ENCODE measurements at regions not wholly inside any gene's neighbourhood (a gene's known extent, or its start where the extent isn't known, plus 50 kb on each side); places are given as distances from the start of the nearest gene placed in this dataset.
"Not testable (repeated sequence)": the region's sequence is repeated elsewhere in the genome, so short reads cannot be mapped to it uniquely, and the experiment has no call there.

DNA sequence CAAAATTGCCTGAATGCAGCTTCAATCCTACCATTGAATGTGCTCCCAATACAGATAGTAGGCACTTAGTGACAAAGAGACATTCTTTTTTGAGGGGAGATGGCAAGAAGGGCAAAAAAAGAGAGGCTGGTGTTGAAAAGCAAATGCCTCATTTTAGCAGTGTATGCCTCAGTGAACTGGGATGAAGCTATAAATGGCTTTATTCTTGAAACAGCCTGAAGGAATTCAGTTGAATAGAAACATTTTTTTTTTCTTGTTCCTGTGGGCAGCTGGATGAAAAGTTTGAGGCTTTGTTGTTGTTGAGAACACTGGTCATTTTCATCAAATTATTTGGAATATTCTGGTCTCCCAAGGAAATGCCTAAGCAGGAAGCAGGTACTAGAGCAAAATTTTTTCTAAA is 228.9 kb downstream of the RNF144A start:
- DNase-seq: no peak

DNA sequence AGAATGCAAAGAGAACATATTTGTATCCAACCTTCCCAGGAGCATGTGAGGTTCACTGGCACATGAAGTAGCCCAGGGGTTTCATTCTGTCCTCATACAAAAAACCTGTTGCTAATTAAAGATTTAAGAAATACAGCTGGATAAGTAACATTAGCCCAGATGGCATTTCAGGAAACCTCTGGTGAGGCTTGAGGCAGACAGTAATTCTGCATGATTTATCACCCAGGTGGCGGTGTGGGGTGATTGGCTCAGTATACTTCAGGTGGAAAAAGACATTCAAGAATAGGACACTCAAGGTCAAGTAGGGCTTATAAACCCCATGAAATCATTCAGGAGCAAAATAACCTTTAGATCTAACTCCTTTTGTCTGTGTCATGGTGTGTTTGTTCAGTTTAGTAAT is 237.4 kb downstream of the RNF144A start:
- DNase-seq: no peak

DNA sequence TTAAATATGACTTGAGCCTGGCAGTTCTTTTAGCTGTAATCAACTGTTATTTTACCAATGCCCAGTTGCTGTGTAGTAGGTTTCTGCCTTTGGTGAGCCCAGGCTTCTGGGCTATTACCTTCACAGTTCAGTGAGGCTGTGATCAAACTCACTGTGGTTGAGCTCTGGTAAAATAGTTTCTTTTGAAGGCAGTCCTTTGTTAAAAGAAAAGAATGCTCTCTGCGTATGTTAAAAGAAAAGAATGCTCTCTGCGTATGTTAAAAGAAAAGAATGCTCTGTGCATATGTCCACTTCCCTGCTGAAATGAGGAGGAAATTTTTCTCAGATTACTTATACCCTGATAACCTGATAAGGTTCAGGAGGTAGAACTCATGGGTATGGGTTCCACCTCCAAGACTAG is 244.3 kb downstream of the RNF144A start:
- no peak for DNase-seq

DNA sequence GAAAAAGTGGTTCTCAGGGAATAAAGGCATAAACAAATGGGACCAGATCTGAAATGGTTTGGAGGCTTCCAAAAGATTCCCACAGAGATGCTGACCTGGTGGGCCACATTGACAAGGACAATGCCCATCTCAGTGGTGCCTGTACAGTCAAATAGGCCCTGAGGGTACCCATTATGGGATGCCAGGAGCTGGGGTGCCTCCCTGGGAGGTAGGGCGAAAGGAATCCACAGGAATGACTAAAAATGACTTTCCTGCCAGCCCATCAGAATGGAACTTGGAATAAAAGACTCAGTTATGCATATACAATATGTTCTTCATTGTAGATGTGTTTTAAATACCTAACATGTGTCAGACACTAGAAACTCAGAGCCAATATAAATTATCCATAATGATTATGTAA is 248.5 kb downstream of the RNF144A start:
- no peak for DNase-seq

DNA sequence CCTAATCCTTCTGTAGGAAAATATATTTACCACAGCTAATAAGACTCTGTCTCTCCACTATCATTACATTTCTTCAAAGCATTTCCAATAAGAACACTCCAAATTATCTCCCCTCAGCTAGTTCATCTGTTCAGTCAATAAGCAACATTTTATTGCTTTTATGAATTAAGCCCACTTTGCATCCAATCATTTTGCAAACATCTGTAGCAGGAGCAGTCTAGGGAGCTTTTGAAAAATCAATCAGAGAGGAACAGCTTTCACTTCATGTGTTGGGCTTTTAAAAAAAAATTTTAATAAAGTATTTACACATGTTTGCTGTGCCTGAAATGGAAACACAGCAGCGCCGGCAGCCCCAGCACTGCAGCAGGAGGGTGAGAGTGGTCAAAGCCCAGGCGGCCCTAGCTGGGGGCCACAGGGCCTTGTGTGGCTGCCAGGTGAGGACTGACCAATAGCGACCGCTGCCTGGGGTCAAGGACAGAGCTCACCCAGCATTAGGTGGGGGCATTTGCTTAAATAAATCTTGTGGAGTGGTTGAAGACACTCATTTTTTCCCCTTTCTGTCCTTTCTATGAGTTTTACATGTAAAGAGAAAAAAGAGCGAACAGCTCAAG is 250.7 kb downstream of the RNF144A start:
- DNase-seq: no peak

DNA sequence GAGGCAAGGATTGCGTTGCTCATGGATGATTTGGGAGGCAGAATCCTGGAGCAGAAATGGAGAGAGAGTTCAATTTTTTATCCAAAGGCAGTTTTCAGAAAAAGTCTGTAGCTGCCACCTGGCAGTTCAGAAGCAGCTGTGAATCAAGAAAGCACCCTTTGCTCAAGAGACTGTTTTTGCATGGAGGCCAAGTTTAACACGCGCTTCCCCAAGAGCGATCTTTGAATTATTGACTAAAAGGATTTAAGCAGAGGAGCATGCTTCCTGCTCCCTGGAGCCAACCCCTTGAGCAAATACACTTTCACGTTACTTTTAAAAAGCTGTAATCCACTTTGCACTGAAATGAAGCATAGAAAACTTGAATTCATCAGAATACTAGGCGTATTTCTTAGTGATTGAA is 252.4 kb downstream of the RNF144A start:
- DNase-seq: no peak

DNA sequence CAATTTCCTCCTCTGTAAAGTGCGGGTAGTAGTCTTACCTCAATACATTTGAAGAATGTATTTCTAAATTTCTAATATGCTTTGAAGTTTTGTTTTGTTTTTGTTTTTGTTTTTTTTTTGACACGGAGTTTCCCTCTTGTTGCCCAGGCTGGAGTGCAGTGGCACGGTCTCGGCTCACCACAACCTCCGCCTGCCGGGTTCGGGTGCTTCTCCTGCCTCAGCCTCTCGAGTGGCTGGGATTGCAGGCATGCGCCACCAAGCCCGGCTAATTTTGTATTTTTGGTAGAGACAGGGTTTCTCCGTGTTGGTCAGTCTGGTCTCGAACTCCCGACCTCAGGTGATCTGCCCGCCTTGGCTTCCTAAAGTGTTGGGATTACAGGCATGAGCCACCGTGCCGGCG is 261.8 kb downstream of the RNF144A start:
- not testable (repeated sequence) for DNase-seq

DNA sequence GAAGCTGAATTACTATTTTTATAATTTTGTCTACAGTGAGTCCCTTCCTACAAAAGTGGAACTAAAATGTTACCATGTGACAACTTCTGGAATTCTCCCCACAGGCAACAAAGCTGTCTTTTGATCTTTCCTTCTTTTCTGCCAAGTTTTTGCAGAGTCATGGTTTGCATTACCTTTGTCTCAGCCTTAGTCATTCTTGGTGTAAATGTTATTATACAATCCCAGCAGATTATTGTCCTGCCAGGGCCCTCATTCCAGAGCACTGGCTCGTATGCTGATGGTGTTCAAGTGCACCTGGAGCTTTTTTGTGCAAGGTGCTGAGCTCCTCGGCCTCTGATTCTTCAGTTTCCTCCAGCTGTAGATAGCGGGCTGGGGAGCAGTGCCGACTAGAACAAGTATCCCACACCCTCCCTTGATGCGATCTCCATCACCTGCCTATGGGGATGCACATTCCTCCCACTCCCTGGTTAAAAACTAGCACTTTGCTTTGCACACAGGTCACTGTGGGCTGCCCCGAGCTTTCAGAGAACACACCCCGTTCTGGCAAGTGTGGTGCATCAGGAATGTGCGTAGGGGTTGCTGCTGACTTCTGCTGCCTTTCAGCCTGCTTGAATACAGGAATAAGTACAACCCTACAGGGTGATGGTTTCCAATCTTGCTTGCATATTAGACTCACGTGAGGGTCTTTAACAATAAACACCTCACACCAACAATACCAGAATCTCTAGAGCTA is 263.6 kb downstream of the RNF144A start:
- DNase-seq: peak; percentile 42

DNA sequence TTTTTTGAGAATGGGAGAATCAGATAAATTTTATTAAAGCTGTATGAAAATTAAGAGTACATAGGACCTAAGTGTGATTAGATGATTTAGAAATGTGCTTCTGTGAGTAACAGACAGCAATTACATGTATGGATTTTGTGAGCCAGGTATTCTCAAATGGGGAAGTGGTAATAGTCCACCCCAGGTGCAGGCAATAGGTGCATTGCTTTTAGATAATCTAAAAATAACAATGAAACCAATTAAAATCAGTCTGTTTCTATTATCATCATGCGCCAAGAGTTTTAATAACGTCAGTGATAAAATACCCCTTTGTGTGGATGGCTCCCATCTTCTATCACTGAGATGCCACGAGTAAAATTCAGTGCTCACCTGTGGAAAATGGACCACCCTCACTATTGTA is 265.3 kb downstream of the RNF144A start:
- no peak for DNase-seq

DNA sequence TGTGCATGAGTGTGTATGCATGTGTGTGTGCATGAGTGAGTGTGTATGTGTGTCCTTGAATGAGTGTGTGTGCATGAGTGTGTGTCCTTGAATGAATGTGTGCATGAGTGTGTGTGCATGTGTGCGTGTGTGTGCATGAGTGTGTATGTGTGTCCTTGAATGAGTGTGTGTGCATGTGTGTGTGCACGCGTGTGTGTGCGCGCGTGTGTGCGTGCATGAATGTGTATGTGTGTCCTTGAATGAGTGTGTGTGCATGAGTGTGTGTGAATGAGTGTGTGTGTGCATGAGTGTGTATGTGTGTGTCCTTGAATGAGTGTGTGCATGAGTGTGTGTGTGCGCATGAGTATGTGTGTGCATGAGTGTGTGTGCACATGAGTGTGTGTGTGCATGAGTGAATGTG is 271.9 kb downstream of the RNF144A start:
- DNase-seq: no peak

DNA sequence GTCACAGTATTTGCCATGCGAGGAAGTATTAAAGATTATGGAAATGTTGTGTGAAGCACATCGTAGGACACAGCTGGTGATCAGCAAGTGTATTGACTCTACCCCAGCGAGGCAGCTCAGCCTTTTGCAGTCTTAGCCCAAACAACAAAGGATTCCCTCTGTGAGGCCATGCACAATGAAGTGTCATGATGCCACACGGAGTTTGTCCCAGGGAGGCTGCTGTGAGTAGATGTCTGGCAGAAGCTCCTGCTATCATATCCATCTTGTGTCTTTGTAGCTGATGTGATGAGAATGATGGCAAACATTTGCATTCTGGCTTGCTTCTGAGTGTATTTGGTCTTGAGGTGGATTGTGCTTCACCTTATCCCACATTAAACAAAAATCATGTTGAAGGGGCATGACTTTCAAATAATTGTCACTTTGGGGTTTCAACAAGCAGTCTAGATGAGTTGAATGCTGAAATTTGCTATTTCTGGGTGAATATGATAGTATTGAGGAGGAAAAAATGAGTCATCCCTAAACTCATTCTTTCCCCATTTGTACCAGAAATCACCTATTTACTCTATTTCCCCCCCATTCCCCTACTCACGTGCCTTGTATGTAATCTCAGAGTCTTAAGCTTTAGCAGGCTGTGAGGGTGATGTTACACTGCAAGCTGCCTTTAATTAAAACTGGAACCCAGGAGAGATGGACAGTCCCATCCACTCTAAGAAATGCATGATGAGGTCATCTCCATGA is 273.5 kb downstream of the RNF144A start:
- DNase-seq: peak; percentile 57

DNA sequence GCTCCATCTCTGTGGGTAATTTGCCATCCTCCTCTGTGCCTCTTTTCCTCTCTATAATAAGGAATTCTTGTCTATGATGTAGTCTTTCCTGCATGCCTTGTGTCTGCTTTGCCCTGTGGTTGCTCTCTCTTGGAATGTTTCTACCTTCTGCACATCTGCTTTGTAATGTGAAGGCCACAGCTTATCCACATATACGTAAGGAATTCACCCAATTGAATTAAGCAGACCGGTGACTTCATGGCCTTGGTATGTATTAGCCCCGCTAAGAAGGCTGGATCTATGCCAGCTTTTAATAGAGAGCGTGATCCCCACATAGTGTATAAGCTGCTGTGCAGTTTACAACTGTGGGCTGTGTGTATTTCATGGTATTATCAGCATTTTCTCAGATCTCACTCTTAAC is 274.7 kb downstream of the RNF144A start:
- DNase-seq: peak; percentile 88

DNA sequence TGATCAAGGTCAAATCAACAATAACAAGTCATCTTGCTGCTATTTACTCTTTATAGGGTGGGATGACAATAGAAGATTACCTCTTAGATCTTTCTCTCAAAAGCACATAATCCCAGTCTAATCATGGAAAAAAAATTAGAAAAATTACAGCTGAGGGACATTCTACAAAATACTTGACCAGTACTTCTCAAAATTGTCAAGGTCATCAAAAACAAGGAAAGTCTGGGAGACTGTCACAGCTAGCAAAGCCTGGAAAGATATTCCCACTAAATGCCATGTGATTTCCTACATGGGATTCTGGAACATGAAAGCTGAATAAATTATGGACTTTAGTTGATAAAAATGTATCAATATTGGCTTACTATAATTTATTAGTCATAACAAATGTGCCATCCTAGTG is 276.2 kb downstream of the RNF144A start:
- no peak for DNase-seq

DNA sequence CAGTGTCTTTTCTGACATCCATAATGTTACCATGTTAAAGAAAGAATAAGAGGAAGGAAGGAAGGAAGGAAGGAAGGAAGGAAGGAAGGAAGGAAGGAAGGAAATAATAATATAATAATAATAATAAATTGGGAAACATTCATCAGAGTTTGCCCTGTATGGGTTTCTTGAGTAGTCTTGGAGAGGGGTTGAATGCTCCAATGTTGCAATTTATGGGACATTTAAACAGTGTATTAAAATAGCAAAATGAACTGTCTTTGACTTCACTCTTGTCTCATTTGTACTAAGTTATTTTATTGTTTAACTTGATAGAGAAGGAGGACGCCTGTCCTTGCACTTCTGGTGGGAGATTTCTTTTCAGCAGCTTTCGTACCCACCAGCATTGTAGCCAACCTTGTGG is 277.7 kb downstream of the RNF144A start:
- no peak for DNase-seq

DNA sequence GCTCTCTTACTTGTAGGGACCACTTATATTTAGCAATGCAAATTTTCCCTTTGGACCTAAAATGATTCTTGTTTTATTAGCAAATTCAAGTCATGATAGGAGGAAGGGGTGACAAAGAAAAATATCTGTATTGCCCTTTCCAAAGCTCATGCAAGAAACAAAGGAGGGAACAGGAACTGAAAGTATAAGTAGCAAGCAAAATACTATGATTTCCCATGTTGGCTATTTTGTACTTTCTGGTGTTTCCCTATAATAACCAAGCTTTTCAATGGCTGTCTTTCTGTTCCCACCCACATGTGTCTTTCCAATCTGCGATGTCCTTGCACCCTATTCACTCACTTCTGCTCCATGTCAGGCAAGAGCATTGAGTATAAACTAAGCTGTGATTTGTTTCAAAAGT is 279.7 kb downstream of the RNF144A start:
- no peak for DNase-seq

DNA sequence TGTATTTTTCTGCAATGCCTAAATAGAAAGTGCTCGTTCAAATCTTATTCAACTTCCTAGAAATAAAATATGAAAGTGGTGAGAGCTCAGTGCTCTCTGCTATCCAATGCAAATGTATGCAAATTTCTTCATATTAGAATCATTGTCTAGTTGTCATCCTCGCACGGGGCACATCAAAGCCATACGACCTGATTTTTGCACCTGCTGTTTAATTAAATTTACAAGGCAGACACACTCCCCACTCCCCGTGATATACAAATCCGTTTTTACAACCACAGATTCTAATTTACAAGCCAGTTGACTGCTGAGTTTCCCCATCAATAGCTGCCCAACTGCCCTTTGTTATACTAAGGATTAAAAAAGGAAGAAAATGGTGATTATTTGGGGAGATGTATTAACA is 284.6 kb downstream of the RNF144A start:
- DNase-seq: no peak

DNA sequence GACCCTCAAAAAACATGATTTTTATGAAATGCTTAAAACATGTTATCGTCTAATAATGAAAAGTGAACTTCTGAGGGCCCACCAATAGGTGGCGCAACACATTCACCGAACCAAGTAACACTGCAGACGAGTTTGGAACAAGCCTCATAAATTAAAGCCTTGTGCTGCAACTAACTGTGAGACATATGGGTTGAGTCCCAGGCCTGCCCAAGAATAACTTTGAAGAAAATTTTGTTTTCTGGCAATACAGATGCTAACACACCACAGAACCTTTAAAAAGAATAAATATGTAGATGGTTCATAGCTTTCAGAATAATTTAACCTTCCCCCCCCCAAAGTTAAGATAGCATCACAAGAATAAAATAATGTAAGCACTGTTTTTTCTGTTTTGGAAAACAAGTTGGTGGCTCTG is 285.9 kb downstream of the RNF144A start:
- peak; percentile 87 for DNase-seq

DNA sequence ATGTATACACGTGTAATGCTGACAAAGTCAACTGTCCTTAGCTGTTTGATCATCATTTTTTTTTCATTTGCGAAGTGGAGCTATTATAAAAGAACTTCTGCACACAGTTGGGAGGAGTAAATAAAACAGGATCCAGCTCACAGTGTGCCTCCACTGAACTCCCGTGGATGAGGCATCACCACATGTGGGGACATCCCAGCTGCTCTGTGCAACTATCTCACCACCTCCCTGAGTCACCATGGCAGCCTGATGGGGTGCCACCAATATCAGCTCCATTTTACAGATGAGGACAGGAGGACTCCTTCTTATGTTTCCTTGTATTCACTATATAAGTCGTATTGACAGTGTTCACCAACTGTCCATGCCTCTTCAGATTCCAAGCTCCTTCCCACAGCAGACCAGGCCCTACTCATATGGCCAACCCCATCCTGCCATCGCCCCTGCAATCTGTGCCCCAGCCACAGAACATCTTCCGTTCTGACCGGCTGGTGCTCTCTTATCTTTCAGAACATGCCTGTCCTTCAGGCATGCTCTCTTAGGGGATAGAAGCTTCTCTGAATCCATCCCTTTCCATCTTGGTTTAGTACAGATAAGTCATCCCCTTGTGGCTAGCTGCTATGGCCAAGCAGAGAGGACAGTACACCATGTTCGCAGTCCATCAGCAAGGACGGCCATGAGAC is 288.1 kb downstream of the RNF144A start:
- no peak for DNase-seq

DNA sequence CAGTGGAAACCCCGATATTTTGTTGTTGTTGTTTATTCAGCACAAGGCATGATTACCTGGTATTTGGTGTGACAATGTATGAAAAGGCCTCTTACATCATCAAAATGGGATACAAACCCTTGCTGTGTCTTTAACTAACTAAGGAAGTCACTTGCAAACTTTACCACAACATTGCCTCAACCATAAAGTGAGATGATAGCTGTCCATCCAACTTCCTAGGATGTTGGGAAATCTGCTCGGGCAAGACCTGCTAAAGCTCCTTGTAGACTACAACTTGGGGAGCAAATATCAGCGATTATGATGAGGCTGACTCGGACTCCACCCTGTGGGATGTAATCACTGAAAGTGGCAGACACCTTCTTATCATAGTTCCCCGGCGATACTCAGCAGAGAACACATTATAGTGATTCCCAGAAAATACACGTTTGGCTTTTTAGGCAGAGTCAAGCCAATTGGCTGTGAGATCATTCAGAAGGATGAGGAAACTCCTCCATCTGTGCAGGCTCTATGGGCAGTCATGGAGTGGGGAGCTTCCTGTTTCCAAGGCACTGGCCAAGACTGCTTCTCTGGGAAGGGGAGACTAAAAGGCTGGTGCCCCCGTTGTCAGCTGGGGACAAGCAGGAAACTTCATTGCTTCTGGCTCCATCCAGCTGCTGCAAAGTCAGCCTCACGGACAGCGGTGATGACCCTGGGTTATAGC is 289.0 kb downstream of the RNF144A start:
- DNase-seq: no peak

DNA sequence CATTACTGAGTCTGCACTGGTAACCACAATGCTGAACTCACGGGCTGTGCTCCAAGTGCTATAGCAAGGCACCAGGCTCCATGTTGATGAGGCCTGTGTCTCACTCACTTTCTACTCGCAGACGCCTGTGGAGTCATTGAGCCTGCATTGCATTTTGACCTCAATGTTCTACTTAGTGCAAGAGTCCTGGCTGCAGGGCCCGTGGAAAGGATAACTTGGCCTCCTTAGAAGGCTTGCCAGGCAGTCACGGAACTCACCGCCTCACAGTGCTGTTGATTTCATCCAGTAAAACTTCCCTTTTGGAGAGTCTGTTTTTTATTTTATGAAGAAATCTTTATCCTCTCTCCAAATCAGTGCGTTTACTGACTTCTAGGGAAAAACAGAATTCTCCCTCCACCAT is 290.4 kb downstream of the RNF144A start:
- DNase-seq: no peak

DNA sequence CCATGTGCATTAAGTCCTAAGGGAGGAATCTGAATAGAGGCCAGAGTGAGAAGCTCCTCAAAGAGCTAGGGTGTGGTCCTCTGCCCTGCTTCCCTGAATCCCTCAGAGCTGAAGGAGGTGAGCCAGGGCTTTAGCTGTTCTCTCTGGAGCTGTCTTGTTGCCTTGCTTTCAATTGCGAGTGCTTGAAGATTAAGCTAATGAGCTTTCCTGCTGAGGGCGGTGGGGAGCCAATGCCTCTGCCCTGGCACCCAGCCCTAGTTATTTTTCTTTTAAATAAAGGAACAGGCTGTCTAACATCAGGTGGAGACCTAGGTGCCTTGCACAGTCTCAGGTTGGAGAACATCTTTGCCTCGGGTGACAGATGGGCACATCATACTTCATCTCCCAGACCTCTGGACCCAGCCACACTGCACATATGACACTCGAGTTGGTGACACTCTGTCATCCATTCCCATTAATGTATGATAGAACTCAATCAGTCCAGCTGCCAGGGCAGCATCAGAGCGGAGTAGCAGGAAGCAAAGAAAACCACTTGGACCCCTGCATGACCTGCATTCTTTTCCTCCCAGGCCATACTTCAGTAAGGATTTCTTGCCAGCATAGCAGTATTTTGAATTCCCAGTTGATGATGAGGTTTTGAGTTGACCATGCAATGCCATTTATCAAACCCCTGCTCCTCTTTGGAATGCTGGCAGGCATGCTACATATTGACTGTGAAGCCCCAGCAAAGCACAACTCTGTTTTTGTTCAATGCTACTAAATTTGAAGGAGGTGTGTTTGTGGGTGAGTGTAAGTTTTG is 292.7 kb downstream of the RNF144A start:
- DNase-seq: no peak

DNA sequence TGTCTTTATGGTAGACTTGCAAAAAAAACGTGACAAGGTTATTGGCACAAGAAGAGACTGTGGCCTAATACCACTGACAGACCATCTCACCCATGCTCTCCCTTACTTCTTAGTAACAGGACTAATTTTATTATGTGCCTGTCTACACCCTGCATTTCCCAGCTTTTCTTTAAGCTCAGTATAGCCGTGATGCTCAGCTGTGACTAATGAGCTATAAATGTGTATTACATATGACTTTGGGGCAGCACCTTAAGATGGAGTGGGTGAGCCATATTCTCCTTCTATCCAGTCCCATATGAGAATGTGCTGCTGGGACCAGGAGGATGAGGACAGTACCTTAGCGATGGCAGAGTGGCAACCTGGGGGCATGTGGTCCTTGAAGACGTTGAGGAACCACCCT is 293.5 kb downstream of the RNF144A start:
- no peak for DNase-seq
